ENCODE measurements at regions not wholly inside any gene's neighbourhood (a gene's known extent, or its start where the extent isn't known, plus 50 kb on each side); places are given as distances from the start of the nearest gene placed in this dataset.

DNA sequence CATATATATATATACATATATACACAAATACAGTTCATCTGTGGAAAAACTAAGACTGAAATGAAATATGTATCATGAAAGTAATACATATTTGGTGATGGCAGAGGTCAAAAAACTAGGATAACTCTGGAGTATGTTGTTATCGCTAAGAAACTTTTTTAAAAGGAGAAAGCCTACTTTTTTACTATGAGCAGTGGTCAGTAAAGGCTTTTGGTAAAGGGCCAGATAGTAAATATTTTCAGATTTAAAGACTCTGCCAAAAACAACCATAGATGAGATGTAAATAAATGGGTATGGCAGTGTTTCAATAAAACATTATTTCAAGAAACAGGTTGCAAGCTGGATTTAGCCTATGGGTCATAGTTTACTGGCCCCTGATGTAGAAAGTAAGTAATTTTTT is 93.8 kb upstream of the TGFBR2 start:
- TF ChIP-seq, protein P1, sequence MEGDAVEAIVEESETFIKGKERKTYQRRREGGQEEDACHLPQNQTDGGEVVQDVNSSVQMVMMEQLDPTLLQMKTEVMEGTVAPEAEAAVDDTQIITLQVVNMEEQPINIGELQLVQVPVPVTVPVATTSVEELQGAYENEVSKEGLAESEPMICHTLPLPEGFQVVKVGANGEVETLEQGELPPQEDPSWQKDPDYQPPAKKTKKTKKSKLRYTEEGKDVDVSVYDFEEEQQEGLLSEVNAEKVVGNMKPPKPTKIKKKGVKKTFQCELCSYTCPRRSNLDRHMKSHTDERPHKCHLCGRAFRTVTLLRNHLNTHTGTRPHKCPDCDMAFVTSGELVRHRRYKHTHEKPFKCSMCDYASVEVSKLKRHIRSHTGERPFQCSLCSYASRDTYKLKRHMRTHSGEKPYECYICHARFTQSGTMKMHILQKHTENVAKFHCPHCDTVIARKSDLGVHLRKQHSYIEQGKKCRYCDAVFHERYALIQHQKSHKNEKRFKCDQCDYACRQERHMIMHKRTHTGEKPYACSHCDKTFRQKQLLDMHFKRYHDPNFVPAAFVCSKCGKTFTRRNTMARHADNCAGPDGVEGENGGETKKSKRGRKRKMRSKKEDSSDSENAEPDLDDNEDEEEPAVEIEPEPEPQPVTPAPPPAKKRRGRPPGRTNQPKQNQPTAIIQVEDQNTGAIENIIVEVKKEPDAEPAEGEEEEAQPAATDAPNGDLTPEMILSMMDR (IDR thresholded peaks at IDR 0.05) = no peak
- TF ChIP-seq EZH2 (IDR thresholded peaks at IDR 0.05) (no peak), EZH2phosphoT487 (IDR thresholded peaks at IDR 0.05) (no peak)

Data from neural progenitor cell (in vitro differentiated cells).